BE2C (cell line): ENCODE measurements at regions not wholly inside any gene's neighbourhood (a gene's known extent, or its start where the extent isn't known, plus 50 kb on each side); places are given as distances from the start of the nearest gene placed in this dataset.
A peak's percentile ranks its signal among the peaks of the same experiment; 100 is the strongest.
"Not testable (repeated sequence)": the region's sequence is repeated elsewhere in the genome, so short reads cannot be mapped to it uniquely, and the experiment has no call there.

Experiments used
- DNase-seq: peaks from one replicate; pipeline ENCODE4 v3.0.0-alpha.2; 2020
- H3K27me3 ChIP-seq: fragments of 250-450 bp; sonication (Bioruptor Pico); 2 replicates; pipeline ENCODE4 v1.5.1; 2020; ENCODE audit warnings: mild to moderate bottlenecking
- H3K36me3 ChIP-seq: fragments of 250-450 bp; sonication (Bioruptor Pico); 2 replicates; pipeline ENCODE4 v1.5.1; 2020; ENCODE audit warnings: mild to moderate bottlenecking
- H3K4me1 ChIP-seq: fragments of 250-450 bp; sonication (Bioruptor Pico); 2 replicates; pipeline ENCODE4 v1.5.1; 2020
- H3K4me3 ChIP-seq: 2 replicates; pipeline ENCODE4 v1.5.1; 2011; ENCODE audit warnings: low read depth, low read length
- H3K9me3 ChIP-seq: fragments of 250-450 bp; sonication (Bioruptor Pico); 2 replicates; pipeline ENCODE4 v1.5.1; 2020
- CTCF ChIP-seq: IDR thresholded peaks from 2 replicates; pipeline ENCODE4 v1.5.1; 2012; ENCODE audit warnings: mild to moderate bottlenecking, low read depth, low read length

GRCh38 chr17:31740611-31741082, 118.4 kb downstream of the COPRS start:
- H3K9me3 ChIP-seq: no peaks in the 10 kb centered on the region
- no peak overlapping the region for H3K4me3 ChIP-seq
- no peak for DNase-seq
- no peaks in the 10 kb centered on the region for H3K36me3 ChIP-seq
- H3K4me1 ChIP-seq: no peaks in the 10 kb centered on the region
- H3K27me3 ChIP-seq: no peaks in the 10 kb centered on the region
- no peak for TF ChIP-seq CTCF

- Histone ChIP-seq H3K36me3 (no peaks in the 10 kb centered on the region), H3K9me3 (no peaks in the 10 kb centered on the region), H3K4me3 (no peak overlapping the region), H3K4me1 (no peaks in the 10 kb centered on the region), H3K27me3 (no peaks in the 10 kb centered on the region)
- no peak for DNase-seq
- no peak for TF ChIP-seq CTCF
These were observed 119.9 kb downstream of the COPRS start for GRCh38 chr17:31738996-31739699.

- no peak for TF ChIP-seq CTCF
- Histone ChIP-seq H3K36me3 (no peaks in the 10 kb centered on the region), H3K4me1 (no peaks in the 10 kb centered on the region), H3K9me3 (no peaks in the 10 kb centered on the region), H3K27me3 (no peaks in the 10 kb centered on the region), H3K4me3 (no peak overlapping the region)
- DNase-seq: no peak
These were observed 120.6 kb downstream of the COPRS start for GRCh38 chr17:31738488-31738887.

GRCh38 chr17:31738067-31738466, 121.0 kb downstream of the COPRS start:
- DNase-seq: no peak
- Histone ChIP-seq H3K4me3 (no peak overlapping the region), H3K36me3 (no peaks in the 10 kb centered on the region), H3K9me3 (no peaks in the 10 kb centered on the region), H3K4me1 (no peaks in the 10 kb centered on the region), H3K27me3 (no peaks in the 10 kb centered on the region)
- TF ChIP-seq CTCF: peak; percentile 18; the same call in 1 of the 2 replicates

GRCh38 chr17:31736855-31737625, 122.0 kb downstream of the COPRS start:
- DNase-seq: no peak
- Histone ChIP-seq H3K4me1 (no peaks in the 10 kb centered on the region), H3K36me3 (no peaks in the 10 kb centered on the region), H3K27me3 (no peaks in the 10 kb centered on the region), H3K4me3 (no peak overlapping the region), H3K9me3 (no peaks in the 10 kb centered on the region)
- TF ChIP-seq CTCF: no peak

- DNase-seq: no peak
- H3K36me3 ChIP-seq: no peaks in the 10 kb centered on the region
- H3K4me1 ChIP-seq: no peaks in the 10 kb centered on the region
- no peaks in the 10 kb centered on the region for H3K27me3 ChIP-seq
- no peaks in the 10 kb centered on the region for H3K9me3 ChIP-seq
- TF ChIP-seq CTCF: no peak
- H3K4me3 ChIP-seq: no peak overlapping the region
These were observed 125.7 kb downstream of the COPRS start for GRCh38 chr17:31733326-31733725.

- not testable (repeated sequence) for H3K4me1 ChIP-seq, H3K9me3 ChIP-seq, DNase-seq, H3K4me3 ChIP-seq, H3K27me3 ChIP-seq, H3K36me3 ChIP-seq
These were observed 127.4 kb downstream of the COPRS start for GRCh38 chr17:31731585-31732154.
